ENCODE measurements at regions not wholly inside any gene's neighbourhood (a gene's known extent, or its start where the extent isn't known, plus 50 kb on each side); places are given as distances from the start of the nearest gene placed in this dataset.

- FAIRE-seq (no peak), DNase-seq (ENCODE audit: insufficient read length, low spot score) (no peak)
Observed at GRCh38 chr15:79656151-79657000, 224.2 kb downstream of the MINAR1 start.

GRCh38 chr15:79657722-79658121 is 225.6 kb downstream of the MINAR1 start:
- DNase-seq (ENCODE audit: insufficient read length, low spot score) (no peak), FAIRE-seq (no peak)

- FAIRE-seq = no peak
Observed at GRCh38 chr15:79659691-79660090, 227.6 kb downstream of the MINAR1 start.

GRCh38 chr15:79661411-79661810 is 229.3 kb downstream of the MINAR1 start:
- FAIRE-seq = no peak
- DNase-seq (ENCODE audit: insufficient read length, low spot score) = no peak

More at GRCh38 chr15:79659691-79660090, 227.6 kb downstream of the MINAR1 start:
- DNase-seq (ENCODE audit: insufficient read length, low spot score) = no peak

- DNase-seq (ENCODE audit: insufficient read length, low spot score) (peak; percentile 35), FAIRE-seq (no peak)
Observed at GRCh38 chr15:79673416-79674123, 223.2 kb downstream of the MTHFS start.

GRCh38 chr15:79674124-79674465 is 222.7 kb downstream of the MTHFS start:
- no peak for FAIRE-seq

GRCh38 chr15:79675982-79676381 is 220.8 kb downstream of the MTHFS start:
- no peak for DNase-seq (ENCODE audit: insufficient read length, low spot score)
- no peak for FAIRE-seq

More at GRCh38 chr15:79674124-79674465, 222.7 kb downstream of the MTHFS start:
- DNase-seq (ENCODE audit: insufficient read length, low spot score) = no peak

- FAIRE-seq (no peak), DNase-seq (ENCODE audit: insufficient read length, low spot score) (no peak)
Observed at GRCh38 chr15:79676621-79677020, 220.2 kb downstream of the MTHFS start.

- FAIRE-seq (no peak), DNase-seq (ENCODE audit: insufficient read length, low spot score) (no peak)
Observed at GRCh38 chr15:79677241-79677640, 219.6 kb downstream of the MTHFS start.

- FAIRE-seq = no peak
- DNase-seq (ENCODE audit: insufficient read length, low spot score) = no peak
Observed at GRCh38 chr15:79678032-79678701, 218.6 kb downstream of the MTHFS start.

GRCh38 chr15:79680720-79681119 is 216.1 kb downstream of the MTHFS start:
- FAIRE-seq = no peak
- DNase-seq (ENCODE audit: insufficient read length, low spot score) = peak; percentile 70

- DNase-seq (ENCODE audit: insufficient read length, low spot score) (peak; percentile 13), FAIRE-seq (no peak)
Observed at GRCh38 chr15:79682285-79682684, 214.5 kb downstream of the MTHFS start.

GRCh38 chr15:79682851-79683288 is 213.9 kb downstream of the MTHFS start:
- no peak for DNase-seq (ENCODE audit: insufficient read length, low spot score)
- FAIRE-seq = no peak

- FAIRE-seq = no peak
Observed at GRCh38 chr15:79689030-79689429, 207.8 kb downstream of the MTHFS start.

GRCh38 chr15:79700951-79701480 is 195.8 kb downstream of the MTHFS start:
- DNase-seq (ENCODE audit: insufficient read length, low spot score) (no peak), FAIRE-seq (no peak)

More at GRCh38 chr15:79689030-79689429, 207.8 kb downstream of the MTHFS start:
- DNase-seq (ENCODE audit: insufficient read length, low spot score) = no peak

- DNase-seq (ENCODE audit: insufficient read length, low spot score) = no peak
- FAIRE-seq = no peak
Observed at GRCh38 chr15:79702621-79703020, 194.2 kb downstream of the MTHFS start.

GRCh38 chr15:79721256-79721655 is 175.6 kb downstream of the MTHFS start:
- no peak for FAIRE-seq
- no peak for DNase-seq (ENCODE audit: insufficient read length, low spot score)

- DNase-seq (ENCODE audit: insufficient read length, low spot score) (peak; percentile 10), FAIRE-seq (no peak)
Observed at GRCh38 chr15:79724312-79724711, 172.5 kb downstream of the MTHFS start.

GRCh38 chr15:79724804-79725203 is 172.0 kb downstream of the MTHFS start:
- DNase-seq (ENCODE audit: insufficient read length, low spot score) (no peak), FAIRE-seq (no peak)

- no peak for DNase-seq (ENCODE audit: insufficient read length, low spot score)
- FAIRE-seq = no peak
Observed at GRCh38 chr15:79728867-79729266, 167.9 kb downstream of the MTHFS start.

GRCh38 chr15:79736435-79737000 is 160.3 kb downstream of the MTHFS start:
- DNase-seq (ENCODE audit: insufficient read length, low spot score) = no peak

More at GRCh38 chr15:79736435-79737000, 160.3 kb downstream of the MTHFS start:
- FAIRE-seq = no peak

All from HTR-8/SVneo (cell line).